AG04450 (cell line): ENCODE measurements at regions not wholly inside any gene's neighbourhood (a gene's known extent, or its start where the extent isn't known, plus 50 kb on each side); places are given as distances from the start of the nearest gene placed in this dataset.

Experiments
- CTCF ChIA-PET: fragments of 300-600, 350-600 bp; formaldehyde crosslinking; extraction: SDS; loops from one replicate; lab custom pipeline; 2022; ENCODE audit warnings: antibody characterized with exemption, inconsistent platforms; lab: Charles Lee
- POLR2A ChIA-PET: fragments of 350-600 bp; formaldehyde crosslinking; extraction: SDS; loops from one replicate; lab custom pipeline; 2021; ENCODE audit warnings: antibody characterized with exemption, inconsistent platforms; lab: Yijun Ruan, JAX
- DNase-seq: peaks from one replicate; pipeline ENCODE4 v3.0.0-alpha.2; 2011; ENCODE audit warnings: low read depth, low spot score
- H3K27ac ChIP-seq: one replicate; pipeline ENCODE4 v1.5.1; 2012; ENCODE audit warnings: low read depth, low read length, control low read depth
- H3K27me3 ChIP-seq: one replicate; pipeline ENCODE4 v1.6.0; 2012; ENCODE audit warnings: low read length; ENCODE audit not compliant: control insufficient read depth, insufficient read depth
- H3K4me3 ChIP-seq: 2 replicates; pipeline ENCODE4 v1.5.1; 2011; ENCODE audit warnings: mild to moderate bottlenecking, low read depth, low read length, control low read depth
- H3K9me3 ChIP-seq: 2 replicates; pipeline ENCODE4 v1.5.1; 2012; ENCODE audit warnings: low read length; ENCODE audit not compliant: control insufficient read depth, insufficient read depth
- CTCF ChIP-seq: IDR thresholded peaks from 2 replicates; pipeline ENCODE4 v1.5.1; 2011; ENCODE audit warnings: low read depth, low read length, control low read depth, inconsistent platforms

DNA sequence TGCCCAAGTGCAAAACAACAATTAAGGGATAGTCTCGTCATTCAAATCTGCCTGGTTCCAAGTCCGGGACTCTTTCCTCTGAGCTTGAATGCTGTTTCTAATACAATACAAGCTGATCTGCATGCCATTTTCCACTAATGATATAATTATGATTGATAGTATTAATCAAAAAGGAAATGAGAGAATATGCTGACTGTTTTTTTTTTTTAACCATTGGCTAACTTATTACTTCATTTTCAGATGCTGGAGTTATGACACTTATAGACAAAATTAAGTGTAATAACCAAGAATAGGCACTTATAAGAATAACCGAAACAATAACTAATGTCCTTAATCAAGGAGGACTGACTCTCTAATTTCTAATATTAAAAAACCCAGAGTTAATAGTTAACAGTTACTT is 343.6 kb downstream of the LPIN1 start:
- Histone ChIP-seq H3K27ac (no peak overlapping the region), H3K4me3 (no peak overlapping the region), H3K9me3 (no peaks in the 10 kb centered on the region), H3K27me3 (peaks cover 2% of the 10 kb centered on the region)
- CTCF ChIA-PET = no interaction called here
- no peak for DNase-seq
- POLR2A ChIA-PET = no interaction called here
- TF ChIP-seq CTCF = no peak

DNA sequence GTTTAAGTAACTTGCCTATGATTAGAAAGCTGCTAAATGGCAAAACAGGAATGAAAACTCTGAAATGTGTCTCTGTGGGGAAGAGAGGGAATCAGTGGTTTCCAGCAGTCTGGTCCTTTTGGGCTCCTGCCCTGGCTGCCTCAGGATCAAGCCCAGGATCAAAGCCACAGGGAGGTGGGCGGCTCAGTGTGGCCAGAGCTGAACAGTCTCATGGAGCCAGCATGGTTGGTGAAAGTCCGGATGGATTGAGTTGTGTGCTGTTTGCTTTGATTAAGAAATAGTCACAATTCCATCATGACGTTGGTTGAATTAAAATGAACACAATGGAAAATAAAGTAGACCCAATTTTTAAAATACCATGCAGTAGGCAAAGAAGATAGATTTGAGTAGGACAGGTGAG is 344.2 kb downstream of the LPIN1 start:
- no peaks in the 10 kb centered on the region for H3K9me3 ChIP-seq
- no peak overlapping the region for H3K4me3 ChIP-seq
- no peak overlapping the region for H3K27ac ChIP-seq
- H3K27me3 ChIP-seq = peaks cover 2% of the 10 kb centered on the region
- ChIA-PET CTCF (no interaction called here), POLR2A (no interaction called here)
- no peak for DNase-seq
- TF ChIP-seq CTCF = no peak

- DNase-seq = no peak
- Histone ChIP-seq H3K9me3 (no peaks in the 10 kb centered on the region), H3K27ac (no peak overlapping the region), H3K27me3 (peaks cover 2% of the 10 kb centered on the region), H3K4me3 (no peak overlapping the region)
- CTCF ChIA-PET = no interaction called here
- POLR2A ChIA-PET = no interaction called here
- no peak for TF ChIP-seq CTCF
These were observed 344.9 kb downstream of the LPIN1 start for GRCh38 chr2:12091201-12091806.

DNA sequence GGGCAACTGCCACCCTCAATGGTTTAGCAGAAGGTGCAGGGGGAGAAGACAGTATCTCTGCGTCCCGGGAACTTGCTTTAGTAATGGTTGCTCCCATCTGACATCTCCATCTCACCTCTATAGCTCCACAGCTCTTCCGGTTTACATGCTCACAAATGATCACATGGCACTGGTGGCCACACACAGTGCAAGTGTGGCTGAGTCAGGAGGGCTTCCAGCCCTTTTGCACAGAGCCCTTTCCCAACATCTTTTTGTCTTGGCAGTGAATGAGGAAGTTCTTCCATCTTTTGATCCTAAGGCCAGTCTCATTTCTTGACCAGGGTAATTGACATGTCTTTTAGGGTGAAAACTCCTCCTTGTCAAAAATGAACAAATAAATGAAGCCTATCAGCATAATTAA is 347.7 kb downstream of the LPIN1 start:
- CTCF ChIA-PET = no interaction called here
- H3K27me3 ChIP-seq = no peaks in the 10 kb centered on the region
- no peak for TF ChIP-seq CTCF
- DNase-seq = no peak
- H3K27ac ChIP-seq = no peak overlapping the region
- no peaks in the 10 kb centered on the region for H3K9me3 ChIP-seq
- H3K4me3 ChIP-seq = no peak overlapping the region
- POLR2A ChIA-PET = no interaction called here

DNA sequence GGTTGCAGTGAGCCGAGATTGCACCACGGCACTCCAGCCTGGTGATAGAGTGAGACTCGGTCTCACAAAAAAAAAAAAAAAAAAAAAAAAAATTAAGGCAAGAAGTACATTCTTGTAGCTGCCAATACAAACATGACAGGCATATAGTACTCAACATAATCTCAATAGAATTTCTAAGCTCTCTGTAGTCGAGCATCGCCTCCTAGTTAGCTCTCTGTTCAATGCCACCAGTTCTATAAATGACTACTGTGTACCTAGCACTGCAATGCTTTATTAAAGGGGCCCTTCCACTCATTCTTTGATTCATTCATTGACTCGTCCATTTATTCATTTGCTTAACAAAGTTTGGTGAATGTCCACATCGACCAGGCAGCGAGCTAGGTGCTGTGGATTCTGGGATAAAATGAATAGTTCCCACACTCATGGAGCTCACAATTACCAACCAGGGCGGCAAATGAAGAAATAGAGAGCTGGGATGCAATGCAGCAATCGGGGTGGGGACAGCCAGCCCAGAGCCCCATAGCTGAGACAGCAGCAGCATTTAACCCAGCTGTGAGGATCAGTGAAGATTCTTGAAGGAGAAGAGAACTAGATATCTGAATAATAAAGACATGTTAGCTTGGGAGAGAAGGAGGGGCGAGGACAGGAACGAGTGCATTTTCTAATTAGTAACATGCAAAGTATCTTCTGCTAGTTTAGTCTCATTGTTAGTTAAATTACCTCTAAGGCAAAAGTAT is 349.8 kb downstream of the LPIN1 start:
- ChIA-PET POLR2A (no interaction called here), CTCF (interaction anchor here (0.6 kb wide), 1 partner anchor 587 kb away, joined by 3 read pairs; no protein-coding TSS in a partner anchor)
- Histone ChIP-seq H3K9me3 (no peaks in the 10 kb centered on the region), H3K27ac (no peak overlapping the region), H3K27me3 (no peaks in the 10 kb centered on the region), H3K4me3 (no peak overlapping the region)
- no peak for DNase-seq
- no peak for TF ChIP-seq CTCF
